KG1 (cell line): ENCODE measurements at regions not wholly inside any gene's neighbourhood (a gene's known extent, or its start where the extent isn't known, plus 50 kb on each side); places are given as distances from the start of the nearest gene placed in this dataset.
"Not testable (repeated sequence)": the region's sequence is repeated elsewhere in the genome, so short reads cannot be mapped to it uniquely, and the experiment has no call there.

ENCODE experiments used
- DNase-seq: peaks from one replicate; lab custom pipeline; 2025; lab: John Stamatoyannopoulos, UW

DNA sequence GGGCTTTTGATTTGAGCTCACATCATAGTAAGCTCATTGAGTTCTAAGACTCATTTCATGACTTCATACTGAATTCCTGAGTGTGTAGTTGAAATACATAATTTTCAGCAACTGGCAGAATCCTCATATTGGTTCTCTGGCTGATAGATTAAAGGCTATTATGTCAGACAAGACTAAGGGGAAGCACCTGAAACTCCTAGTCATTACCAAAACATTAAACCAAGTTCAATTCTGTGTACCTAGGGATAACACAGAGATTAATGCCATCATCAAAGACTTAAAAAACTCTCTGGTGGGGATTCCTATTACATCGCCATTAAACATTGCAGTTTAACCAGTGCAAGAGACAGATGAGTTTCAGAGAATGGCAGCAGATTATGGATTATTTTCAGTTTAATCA lies 339.1 kb downstream of the PTPRC start:
- DNase-seq = no peak

DNA sequence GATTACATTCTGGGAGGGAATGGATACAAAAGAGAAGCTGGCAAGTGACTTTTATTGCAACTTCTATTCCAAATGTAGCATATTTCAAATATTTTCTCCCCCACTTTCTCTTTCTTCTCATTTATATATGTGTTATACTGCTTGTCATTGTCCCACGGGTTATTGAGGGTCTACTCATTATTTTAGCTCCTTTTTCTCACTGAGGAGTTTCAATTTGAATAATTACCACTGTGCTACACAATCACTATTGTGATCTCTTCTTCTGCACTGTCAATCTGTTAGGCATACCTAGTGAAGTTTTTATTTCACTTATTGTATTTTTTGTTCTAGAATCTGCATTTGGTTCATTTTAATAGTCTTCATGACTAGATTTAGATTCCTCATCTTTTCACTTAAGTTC lies 339.7 kb downstream of the PTPRC start:
- DNase-seq = no peak

DNA sequence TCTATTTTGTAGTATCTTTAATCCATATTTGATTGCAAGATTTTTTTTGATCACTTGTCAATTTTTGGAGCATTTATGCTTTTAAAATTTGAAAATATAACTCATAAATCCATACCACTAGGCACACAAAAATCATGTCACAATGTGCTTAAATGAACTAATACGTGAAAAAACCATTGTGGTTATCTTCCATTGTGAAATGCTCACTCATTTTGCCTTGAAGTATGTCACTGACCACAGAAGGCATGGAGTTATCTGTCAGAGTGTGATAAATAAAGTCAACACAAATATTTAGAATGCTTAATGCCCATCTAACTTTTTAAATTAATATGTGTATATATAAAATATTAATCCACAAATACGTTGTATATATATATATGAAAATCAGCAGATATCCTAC lies 347.2 kb downstream of the PTPRC start:
- DNase-seq = no peak

DNA sequence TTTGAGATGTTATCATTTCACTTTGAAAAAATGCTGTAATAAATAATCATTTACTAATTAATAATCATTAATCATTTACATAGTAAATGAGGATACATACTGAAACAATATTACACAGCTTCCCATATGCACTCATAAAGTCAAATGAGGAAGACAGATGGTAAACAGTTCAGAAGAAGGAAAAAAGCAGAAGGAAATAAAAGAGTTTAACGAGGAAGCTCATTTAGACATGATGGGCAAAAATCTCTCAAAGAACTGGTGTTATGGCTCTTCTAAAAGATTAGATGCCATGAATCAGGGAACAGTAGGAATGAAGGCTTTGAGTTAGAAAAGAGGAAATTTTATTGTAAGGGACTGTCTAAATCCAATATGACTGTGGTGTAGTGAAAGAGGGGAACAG lies 347.6 kb downstream of the PTPRC start:
- peak; percentile 23 for DNase-seq

DNA sequence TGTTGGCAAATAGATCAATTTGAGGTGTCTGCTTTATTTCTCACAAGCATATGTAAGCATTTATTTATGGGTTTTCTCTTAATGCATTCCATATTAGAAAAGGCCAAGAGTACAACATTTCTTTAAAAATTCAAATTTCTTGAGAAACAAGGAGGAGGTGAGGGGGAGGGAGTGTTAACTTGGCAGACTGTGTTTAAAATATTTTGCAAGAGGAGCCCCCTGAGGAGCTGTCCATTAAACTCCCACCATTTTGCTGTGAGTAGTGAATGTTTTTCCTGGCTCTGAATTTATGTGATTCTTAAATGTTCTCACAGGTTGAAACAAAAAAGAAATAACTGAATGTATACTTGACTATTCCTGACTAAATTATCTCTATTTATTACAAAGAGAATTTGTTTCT lies 363.8 kb downstream of the PTPRC start:
- DNase-seq = no peak

DNA sequence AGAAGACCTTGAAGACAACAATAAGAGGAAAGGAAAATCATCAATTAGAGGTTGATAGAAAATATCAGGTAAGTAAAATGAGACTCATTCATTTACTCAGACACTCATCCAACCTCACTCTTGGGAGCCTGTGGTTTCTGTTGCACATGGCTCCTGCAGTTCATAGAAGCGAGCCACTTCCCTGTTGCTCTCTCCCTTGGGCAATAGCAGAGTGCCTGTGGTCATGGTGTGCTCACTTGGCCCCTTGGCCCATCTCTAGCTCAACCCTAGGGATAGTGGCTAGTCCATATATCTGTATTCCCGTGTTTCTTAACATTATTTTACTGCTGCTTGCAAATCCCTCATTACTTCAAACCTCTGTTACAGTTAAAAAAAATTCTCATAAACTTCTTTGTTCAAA lies 368.6 kb downstream of the PTPRC start:
- DNase-seq = peak; percentile 57

DNA sequence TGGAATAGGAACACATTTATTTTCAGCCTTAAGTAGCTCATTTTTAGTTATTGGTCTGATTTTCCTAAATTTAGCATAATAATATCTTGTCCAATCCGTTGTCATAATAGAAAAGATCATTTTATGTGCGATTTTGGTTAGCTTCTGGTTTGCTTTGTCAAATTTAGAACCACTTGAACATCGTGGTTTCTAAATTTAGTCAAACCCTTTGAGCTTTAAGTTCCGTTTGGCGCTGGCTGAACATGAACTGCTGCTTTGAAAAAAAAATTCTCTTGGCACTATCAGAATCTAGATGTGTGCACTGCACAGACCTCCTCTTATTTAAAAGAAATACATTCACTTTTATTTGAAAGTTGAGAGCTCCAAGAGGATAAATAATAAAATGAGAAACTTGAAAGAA lies 370.6 kb downstream of the PTPRC start:
- peak; percentile 47 for DNase-seq

DNA sequence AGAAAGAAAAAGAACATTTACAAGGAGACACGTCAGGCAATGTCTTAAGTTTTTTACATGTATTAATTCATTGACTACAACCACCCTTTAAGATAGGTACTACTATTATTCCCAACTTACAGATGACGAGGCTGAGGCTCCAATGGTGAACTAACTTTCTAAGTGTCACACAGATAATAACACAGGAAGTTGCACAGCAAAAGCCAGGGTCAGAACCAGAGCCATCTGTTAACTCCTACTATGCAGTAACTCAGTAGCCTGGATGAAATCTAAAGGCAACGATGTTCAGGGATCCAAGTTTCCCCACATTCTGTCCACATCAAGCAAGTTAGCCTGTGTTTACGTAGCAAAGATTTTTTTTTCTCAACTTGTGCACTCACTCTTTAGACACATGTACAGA lies 371.7 kb downstream of the PTPRC start:
- peak; percentile 85 for DNase-seq

DNA sequence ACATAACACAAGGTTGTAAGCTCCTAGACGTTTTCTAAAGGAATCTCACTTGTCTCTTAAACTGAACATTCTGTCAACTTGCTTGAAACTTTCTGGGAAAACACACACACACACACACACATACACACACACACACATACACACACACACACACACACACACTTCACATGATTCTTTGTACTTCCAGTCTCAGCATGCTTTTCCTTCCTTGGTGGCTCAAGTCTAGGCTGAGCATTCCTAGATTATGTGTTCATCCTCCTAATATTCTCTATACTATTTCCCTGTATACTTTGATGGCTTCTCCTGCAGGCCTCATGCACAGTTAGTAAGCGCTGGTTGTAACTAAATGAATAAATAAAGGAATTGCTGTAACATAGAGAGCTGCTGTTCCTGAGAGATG lies 372.1 kb downstream of the PTPRC start:
- no peak for DNase-seq

DNA sequence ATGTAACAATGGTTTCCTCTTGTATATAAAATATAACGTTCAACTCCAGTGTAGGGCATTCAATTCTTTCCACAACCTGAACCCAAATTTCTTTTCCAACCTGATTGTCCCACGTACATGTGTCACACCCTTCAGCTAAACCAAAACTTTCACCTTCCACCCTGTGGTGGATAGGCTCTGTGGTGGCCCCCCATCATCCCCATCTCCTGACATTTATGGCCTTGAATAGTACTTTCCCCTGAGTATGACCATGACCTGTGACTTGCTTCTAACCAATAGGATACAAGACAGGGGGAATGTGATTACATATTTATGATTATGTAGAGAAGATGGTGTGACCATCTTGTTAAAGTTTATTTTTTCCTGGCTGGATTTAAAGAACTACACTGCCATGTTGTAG lies 377.0 kb downstream of the PTPRC start:
- no peak for DNase-seq

DNA sequence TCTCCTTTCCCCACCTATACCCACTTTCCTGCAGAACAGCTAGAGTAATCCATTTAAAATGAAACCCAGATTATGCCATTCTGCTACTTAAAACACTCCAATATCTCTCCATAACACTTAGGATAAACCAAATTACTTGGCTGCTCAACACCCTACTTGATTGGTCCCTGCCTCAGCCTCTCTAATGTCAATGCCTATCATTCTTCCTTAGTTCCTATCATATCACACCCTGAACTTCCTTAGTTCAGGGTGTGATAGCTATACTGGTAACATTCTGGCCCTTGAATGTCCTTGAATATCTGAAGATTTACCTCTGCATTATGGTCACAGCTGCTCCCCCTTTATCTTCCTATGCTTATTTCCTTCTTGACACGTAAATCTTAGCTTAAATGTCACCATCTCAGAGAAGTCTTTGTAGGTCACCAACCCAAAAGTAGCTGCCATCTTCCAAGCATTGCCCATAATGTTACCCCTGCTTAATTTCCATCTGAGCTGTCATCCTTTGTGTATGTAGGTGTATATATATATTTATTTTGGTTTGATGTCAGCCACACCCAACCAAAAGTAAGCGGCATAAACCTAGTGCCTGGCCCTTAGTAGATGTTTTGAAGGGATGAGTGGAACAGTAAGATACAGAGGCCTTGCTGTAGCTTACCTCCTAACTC lies 379.8 kb downstream of the PTPRC start:
- DNase-seq = peak; percentile 61

DNA sequence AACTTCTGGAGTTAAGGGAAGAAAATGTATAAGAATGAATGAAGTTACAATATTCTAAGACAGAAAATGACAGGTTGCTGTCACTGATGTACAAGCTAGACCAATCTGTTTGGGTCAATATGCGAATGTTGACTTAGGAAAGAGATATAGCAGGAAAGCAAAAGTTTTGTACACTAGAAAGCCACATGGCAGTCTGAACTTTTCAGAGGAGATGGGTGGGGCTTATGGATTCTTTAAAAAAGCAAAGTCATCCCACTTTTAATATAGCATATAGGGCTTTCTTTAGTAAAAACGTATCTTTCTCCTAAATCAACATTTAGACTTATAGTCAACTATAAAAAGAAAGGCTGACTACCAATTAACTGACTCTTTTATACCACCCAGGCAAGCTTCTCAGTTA lies 381.2 kb downstream of the PTPRC start:
- DNase-seq = peak; percentile 47

DNA sequence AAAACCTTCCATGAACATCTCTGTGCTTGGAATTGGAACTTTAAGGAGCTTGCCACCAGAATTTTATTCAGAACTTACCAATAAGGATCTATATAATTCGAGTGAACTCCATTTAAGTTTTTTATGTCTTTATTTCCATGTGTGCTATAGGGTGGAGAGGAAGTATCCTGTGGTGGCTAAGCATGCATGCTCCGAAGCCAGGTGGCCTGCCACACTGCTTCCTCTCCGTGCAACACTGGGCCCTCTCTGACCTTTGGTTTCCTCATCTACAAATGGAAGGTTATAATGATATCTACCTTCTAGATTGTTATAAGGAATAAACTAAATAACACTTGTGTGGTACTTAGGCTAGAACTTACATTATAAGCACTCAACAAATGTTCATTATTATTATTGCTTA lies 382.1 kb downstream of the PTPRC start:
- peak; percentile 72 for DNase-seq

DNA sequence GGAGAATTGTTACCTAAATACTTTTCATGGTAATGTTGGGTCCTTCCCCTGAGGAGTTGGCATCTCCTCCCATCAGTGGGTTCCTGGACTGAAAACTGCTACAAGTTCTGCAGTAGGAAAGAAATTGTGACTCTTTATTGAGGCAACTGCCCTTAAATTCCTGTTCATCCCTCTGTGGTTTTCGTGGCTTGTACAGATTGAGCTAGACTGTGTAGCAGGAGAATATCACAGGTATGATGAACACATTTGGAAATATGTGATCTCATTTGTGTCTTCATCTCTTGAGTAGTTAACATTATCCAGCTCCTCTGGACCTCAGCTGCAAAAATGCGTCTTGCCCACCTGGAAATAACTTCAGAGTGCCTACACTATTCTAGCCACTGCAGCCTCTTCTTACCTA lies 390.6 kb downstream of the PTPRC start:
- DNase-seq = no peak

DNA sequence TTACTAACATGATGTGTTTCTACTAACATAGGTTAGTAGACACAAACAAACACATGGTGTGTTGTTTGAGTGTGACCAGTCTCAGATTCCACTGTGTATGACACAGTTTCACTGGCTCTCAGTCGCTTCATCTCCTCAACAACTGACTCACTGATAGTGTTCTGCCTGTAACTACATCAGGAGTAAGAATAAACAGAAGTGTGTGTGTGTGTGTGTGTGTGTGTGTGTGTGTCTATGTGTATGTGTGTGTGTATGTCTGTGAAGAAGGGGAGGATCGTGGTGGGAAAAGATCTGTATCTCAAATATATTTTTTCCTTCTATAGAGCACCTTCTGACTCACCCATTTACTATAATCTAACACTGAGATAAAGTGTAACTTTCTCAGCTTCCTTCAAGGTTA lies 391.0 kb downstream of the PTPRC start:
- DNase-seq = peak; percentile 50

DNA sequence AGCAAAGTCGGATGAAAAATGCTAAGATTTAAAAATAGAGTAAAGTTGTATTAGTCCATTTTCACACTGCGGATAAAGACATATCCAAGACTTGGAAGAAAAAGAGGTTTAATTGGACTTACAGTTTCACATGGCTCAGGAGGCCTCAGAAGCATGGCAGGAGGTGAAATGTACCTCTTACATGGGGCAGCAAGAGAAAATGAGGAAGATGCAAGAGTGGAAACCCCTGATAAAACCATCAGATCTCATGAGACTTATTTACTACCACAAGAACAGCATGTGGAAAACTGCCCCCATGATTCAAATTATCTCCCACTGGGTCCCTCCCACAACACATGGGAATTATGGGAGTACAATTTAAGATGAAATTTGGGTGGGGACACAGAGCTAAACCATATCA lies 391.7 kb downstream of the PTPRC start:
- DNase-seq = not testable (repeated sequence)

DNA sequence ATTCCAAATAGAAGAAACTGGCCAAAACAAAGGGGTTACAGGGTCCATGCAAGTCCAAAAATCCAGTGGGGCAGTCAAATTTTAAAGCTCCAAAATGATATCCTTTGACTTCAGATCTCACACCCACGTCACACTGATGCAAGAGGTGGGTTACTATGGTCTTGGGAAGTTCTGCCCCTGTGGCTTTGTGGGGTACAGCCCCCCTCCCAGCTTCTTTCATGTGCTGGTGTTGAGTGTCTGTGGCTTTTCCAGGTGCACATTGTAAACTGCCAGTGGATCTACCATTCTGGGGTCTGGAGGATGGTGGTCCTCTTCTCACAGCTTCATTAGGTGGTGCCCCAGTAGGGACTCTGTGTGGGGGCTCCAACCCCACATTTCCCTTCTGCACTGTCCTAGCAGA lies 392.3 kb downstream of the PTPRC start:
- not testable (repeated sequence) for DNase-seq

DNA sequence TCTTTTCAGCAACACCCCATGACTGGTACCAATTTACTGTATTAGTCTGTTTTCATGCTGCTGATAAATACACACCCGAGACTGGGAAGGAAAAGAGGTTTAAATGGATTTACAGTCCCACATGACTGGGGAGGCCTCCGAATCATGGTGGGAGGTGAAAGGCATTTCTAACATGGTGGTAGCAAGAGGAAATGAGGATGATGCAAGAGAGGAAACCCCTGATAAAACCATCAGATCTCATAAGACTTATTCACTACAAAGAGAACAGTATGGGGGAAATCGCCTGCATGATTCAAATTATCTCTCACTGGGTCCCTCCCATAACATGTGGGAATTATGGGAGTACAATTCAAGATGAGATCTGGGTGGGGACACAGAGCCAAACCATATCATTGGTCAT lies 393.6 kb downstream of the PTPRC start:
- DNase-seq = peak; percentile 53

DNA sequence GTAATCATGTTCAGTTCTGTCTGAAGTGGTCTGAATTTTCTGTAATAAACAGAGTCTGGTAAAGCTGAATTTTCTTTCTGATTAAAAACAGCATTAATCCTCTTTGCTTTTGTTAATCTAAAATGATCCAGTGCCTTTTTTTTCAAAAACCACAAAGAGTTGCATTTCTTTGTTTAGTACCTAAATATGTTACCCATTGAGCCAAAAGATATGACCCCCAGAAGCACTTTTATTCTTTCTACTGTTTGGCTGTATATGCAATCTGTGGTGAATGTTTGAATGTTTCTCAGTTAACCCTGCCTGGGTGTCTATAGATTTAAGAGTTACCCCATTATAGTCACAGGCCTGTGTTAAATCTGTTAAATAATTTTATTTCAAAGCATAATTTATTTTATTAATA lies 394.8 kb downstream of the PTPRC start:
- no peak for DNase-seq

DNA sequence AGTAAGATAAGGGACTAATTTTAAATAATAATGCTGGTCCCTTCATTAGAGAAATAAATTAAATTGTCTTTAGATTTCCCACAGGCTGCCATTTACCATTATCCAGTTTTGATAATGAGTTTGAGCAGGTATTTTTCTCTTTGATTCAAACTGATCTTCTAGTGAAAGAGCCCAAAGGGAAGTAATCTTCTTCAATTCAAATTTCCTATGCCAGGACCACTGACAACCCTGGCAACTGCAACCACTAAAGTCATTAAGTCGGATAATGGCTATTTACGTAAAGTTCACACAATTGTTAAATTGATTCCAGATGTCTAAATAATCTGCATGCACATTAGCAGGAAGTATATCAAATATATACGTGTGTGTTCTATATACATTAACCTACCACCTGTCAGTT lies 399.3 kb downstream of the PTPRC start:
- no peak for DNase-seq

DNA sequence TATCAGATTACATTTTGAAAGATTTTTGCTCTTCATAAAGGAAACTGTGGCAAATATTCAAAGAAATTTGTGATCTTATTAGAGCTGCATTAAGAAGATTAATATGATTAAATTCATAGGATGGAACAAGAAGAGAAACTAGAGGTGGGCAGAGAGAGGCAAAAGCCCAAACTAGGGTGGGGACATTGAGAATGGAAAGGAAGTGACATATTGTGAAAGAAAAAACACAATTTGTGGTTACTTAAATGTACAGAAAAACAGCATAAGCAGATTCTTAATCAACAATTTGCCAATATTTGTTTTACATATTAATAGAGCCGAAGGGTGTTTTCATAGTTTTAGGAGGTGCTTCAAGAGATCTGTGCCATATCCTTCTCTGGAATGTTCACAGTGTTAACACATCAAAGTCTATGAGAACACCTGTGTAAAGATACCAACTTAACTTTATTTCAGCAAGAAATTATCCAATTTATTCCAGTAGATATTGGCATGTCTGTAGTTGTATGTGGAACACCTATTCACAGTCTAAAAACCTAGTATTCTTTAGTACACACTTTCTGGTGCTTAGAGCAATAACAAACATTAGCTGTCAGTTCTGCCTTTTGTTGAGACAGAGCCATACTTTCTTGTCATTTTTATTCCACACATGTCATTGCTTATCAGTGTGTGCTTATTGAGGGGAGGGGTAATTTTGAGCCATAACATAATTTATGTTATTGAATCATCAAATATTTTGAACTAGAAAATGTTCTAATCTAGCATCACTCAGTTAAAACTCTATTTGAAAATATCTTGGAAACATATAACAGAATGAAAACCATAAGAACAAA lies 401.5 kb downstream of the PTPRC start:
- DNase-seq = peak; percentile 39

DNA sequence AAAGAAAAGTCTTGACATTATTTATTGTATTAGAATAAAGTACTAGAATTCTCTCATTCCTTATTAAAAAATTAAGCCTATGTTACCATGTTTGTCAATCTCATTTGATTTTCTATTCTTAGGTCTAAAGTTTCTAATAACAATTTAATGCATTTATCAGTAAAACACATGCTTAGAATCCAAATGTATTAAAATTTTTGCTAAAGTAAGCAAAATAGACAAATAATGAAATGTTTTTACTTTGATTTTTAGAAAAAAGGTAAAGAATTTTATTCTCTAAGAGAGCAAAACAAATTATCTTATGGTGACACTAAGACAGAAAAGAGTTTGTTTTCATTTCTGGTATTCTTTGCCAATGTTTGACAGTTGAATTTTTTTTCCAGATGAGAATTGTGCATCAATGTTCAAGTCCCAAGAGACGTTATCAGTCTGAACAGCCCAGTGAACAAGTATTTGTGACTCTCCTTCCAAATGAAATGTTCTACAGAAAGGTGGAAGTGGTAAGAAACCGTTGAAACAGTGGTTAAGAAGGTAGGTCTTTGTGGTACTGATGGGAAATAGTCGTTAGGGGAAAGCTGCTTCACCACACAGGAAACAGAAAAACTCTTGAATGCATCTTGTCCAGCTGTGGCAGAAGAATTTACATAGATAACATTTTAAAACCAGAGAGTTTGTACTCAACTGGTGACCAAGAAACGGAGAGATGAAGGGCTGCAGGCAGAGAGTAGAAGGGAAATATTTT lies 402.5 kb downstream of the PTPRC start:
- DNase-seq = peak; percentile 83

DNA sequence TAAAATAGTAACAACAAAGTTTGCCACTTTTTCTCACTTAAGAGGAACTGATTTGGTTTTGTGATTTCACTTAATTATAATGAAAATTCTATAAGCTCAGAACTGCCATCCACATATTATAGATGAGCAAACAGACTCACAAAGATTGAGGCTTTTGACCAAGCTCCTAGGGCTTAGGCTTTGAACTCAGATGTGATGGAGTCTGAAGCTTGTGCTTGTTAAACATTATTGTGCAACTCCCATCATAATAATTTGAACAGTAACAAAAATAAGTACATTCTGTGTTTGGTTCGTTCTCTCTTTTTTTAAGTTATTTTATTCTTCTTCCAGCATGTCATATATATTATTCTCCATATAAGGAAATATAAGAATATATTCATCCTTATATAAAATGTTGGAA lies 403.4 kb downstream of the PTPRC start:
- DNase-seq = no peak
